Suprapubic skin (tissue), 3 donors: ENCODE measurements at regions not wholly inside any gene's neighbourhood (a gene's known extent, or its start where the extent isn't known, plus 50 kb on each side); places are given as distances from the start of the nearest gene placed in this dataset.
"Not testable (repeated sequence)": the region's sequence is repeated elsewhere in the genome, so short reads cannot be mapped to it uniquely, and the experiment has no call there.

Source experiments
- CTCF ChIP-seq, 2 donors: fragments of 200-600 bp in 1 of 2; fragments of 450-650 bp in 1 of 2; sonication (generic) in 1 of 2; IDR thresholded peaks; one replicate each; pipeline ENCODE4 v1.5.1; 2016 to 2019; ENCODE audit warnings: antibody characterized with exemption in 2 of 2, mild to moderate bottlenecking in 1 of 2, moderate library complexity in 1 of 2
- EP300 ChIP-seq: sonication (generic); formaldehyde crosslinking; IDR thresholded peaks from one replicate; pipeline ENCODE4 v1.6.1; 2017; ENCODE audit warnings: antibody characterized with exemption

GRCh38 chr7:29723127-29723526 lies 83.2 kb upstream of the WIPF3 start:
- not testable (repeated sequence) for TF ChIP-seq CTCF (IDR thresholded peaks at IDR 0.05); EP300
